GM23338 (cell line): ENCODE measurements at regions not wholly inside any gene's neighbourhood (a gene's known extent, or its start where the extent isn't known, plus 50 kb on each side); places are given as distances from the start of the nearest gene placed in this dataset.

Experiments
- ATAC-seq: fragments of 200-7000 bp; cut with Tn5 transposase; 3 replicates; pipeline ENCODE4 v1.9.1; 2020
- DNase-seq: peaks from one replicate; pipeline ENCODE4 v3.0.0-alpha.2; 2015; ENCODE audit warnings: low spot score
- H2AFZ ChIP-seq: fragments of 200-600 bp; sonication (generic); 2 replicates; pipeline ENCODE4 v1.8.0; 2016; ENCODE audit warnings: antibody characterized with exemption, mild to moderate bottlenecking, moderate library complexity
- H3F3A ChIP-seq: fragments of 200-600 bp; sonication (generic); replicated peaks from 2 replicates; pipeline ENCODE4 v1.8.0; 2017; ENCODE audit warnings: antibody characterized with exemption, mixed run types, low read depth
- H3K27ac ChIP-seq: fragments of 200-600 bp; sonication (generic); 2 replicates; pipeline ENCODE4 v1.6.1; 2016; ENCODE audit warnings: low read depth
- H3K27me3 ChIP-seq: fragments of 200-600 bp; sonication (generic); 2 replicates; pipeline ENCODE4 v1.8.0; 2016; ENCODE audit warnings: mild to moderate bottlenecking, mixed run types, moderate library complexity; ENCODE audit not compliant: insufficient read depth
- H3K36me3 ChIP-seq: fragments of 200-600 bp; sonication (generic); 2 replicates; pipeline ENCODE4 v1.8.0; 2016; ENCODE audit warnings: mild to moderate bottlenecking; ENCODE audit not compliant: insufficient read depth
- H3K4me1 ChIP-seq: fragments of 200-600 bp; sonication (generic); 2 replicates; pipeline ENCODE4 v1.8.0; 2016; ENCODE audit warnings: mild to moderate bottlenecking, moderate library complexity; ENCODE audit not compliant: insufficient read depth
- H3K4me2 ChIP-seq: fragments of 200-600 bp; sonication (generic); 2 replicates; pipeline ENCODE4 v1.7.1; 2017; ENCODE audit warnings: mixed run types
- H3K4me3 ChIP-seq: fragments of 200-600 bp; sonication (generic); 2 replicates; pipeline ENCODE4 v1.6.1; 2016; ENCODE audit warnings: mixed run types
- H3K79me2 ChIP-seq: fragments of 200-600 bp; sonication (generic); replicated peaks from 2 replicates; pipeline ENCODE4 v1.8.0; 2017; ENCODE audit warnings: mild to moderate bottlenecking; ENCODE audit not compliant: insufficient read depth
- H3K9me2 ChIP-seq: fragments of 200-600 bp; sonication (generic); 2 replicates; pipeline ENCODE4 v1.8.0; 2017; ENCODE audit not compliant: insufficient read depth
- H4K20me1 ChIP-seq: fragments of 200-600 bp; sonication (generic); replicated peaks from 2 replicates; pipeline ENCODE4 v1.8.0; 2017; ENCODE audit warnings: mild to moderate bottlenecking; ENCODE audit not compliant: insufficient read depth
- H3K27ac Mint-ChIP-seq: 2 replicates; pipeline ENCODE4 v1.8.0; 2020; ENCODE audit warnings: inconsistent platforms, mild to moderate bottlenecking, moderate library complexity, mixed read lengths
- H3K27me3 Mint-ChIP-seq: 3 replicates; pipeline ENCODE4 v1.8.0; 2022; ENCODE audit warnings: low read depth, mild to moderate bottlenecking, moderate library complexity, mixed read lengths, inconsistent platforms; ENCODE audit not compliant: insufficient read depth, poor library complexity
- H3K36me3 Mint-ChIP-seq: 3 replicates; pipeline ENCODE4 v1.8.0; 2021; ENCODE audit warnings: low read depth, mild to moderate bottlenecking, inconsistent platforms, moderate library complexity, mixed read lengths
- H3K4me1 Mint-ChIP-seq: 3 replicates; pipeline ENCODE4 v1.8.0; 2020; ENCODE audit warnings: mild to moderate bottlenecking, inconsistent platforms, mixed read lengths
- H3K4me3 Mint-ChIP-seq: 3 replicates; pipeline ENCODE4 v1.8.0; 2021; ENCODE audit warnings: moderate library complexity, mild to moderate bottlenecking, inconsistent platforms, mixed read lengths
- H3K9me3 Mint-ChIP-seq: 3 replicates; pipeline ENCODE4 v1.8.0; 2020; ENCODE audit warnings: moderate library complexity, mild to moderate bottlenecking, inconsistent platforms, mixed read lengths
- EZH2phosphoT487 ChIP-seq: fragments of 200-600 bp; sonication (generic); IDR thresholded peaks from one replicate; pipeline ENCODE4 v1.8.1; 2018; ENCODE audit warnings: antibody characterized with exemption; ENCODE audit not compliant: unreplicated experiment
- JUNB ChIP-seq: IDR thresholded peaks from one replicate; pipeline ENCODE4 v1.6.1; 2016; ENCODE audit warnings: antibody characterized with exemption; ENCODE audit not compliant: unreplicated experiment
- POLR2AphosphoS5 ChIP-seq: IDR thresholded peaks from 2 replicates; pipeline ENCODE4 v1.6.1; 2016; ENCODE audit warnings: antibody characterized with exemption, low read depth
- TF ChIP-seq, protein P1 (sequence below): fragments of 250-450 bp; sonication (Bioruptor Pico); IDR thresholded peaks from 2 replicates; pipeline ENCODE4 v1.5.0; 2020; ENCODE audit warnings: mild to moderate bottlenecking, moderate library complexity
- TF ChIP-seq, protein P2 (sequence below): IDR thresholded peaks from 2 replicates; pipeline ENCODE4 v1.6.1; 2016; ENCODE audit warnings: antibody characterized with exemption

DNA sequence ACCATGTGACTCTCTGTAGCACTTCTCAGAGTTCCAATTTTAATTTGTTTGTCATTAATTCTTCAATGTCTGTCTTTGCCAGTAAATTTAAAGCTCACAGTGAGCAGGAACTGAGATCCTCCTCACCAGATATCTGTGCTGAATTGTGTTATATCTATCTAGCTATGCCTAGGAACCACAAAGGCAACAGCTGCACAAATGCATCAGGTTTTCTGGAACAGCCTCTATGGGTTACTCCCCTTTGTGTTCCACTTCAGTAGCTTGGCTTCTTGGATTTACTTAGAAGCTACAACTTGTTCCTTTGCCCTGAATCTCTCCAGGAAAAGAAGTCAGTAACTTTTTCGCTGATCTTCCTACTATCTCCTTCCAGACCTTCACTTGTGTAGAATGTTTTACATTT is 1237.8 kb upstream of the ADGRL4 start (continued):
- TF ChIP-seq, protein P1, sequence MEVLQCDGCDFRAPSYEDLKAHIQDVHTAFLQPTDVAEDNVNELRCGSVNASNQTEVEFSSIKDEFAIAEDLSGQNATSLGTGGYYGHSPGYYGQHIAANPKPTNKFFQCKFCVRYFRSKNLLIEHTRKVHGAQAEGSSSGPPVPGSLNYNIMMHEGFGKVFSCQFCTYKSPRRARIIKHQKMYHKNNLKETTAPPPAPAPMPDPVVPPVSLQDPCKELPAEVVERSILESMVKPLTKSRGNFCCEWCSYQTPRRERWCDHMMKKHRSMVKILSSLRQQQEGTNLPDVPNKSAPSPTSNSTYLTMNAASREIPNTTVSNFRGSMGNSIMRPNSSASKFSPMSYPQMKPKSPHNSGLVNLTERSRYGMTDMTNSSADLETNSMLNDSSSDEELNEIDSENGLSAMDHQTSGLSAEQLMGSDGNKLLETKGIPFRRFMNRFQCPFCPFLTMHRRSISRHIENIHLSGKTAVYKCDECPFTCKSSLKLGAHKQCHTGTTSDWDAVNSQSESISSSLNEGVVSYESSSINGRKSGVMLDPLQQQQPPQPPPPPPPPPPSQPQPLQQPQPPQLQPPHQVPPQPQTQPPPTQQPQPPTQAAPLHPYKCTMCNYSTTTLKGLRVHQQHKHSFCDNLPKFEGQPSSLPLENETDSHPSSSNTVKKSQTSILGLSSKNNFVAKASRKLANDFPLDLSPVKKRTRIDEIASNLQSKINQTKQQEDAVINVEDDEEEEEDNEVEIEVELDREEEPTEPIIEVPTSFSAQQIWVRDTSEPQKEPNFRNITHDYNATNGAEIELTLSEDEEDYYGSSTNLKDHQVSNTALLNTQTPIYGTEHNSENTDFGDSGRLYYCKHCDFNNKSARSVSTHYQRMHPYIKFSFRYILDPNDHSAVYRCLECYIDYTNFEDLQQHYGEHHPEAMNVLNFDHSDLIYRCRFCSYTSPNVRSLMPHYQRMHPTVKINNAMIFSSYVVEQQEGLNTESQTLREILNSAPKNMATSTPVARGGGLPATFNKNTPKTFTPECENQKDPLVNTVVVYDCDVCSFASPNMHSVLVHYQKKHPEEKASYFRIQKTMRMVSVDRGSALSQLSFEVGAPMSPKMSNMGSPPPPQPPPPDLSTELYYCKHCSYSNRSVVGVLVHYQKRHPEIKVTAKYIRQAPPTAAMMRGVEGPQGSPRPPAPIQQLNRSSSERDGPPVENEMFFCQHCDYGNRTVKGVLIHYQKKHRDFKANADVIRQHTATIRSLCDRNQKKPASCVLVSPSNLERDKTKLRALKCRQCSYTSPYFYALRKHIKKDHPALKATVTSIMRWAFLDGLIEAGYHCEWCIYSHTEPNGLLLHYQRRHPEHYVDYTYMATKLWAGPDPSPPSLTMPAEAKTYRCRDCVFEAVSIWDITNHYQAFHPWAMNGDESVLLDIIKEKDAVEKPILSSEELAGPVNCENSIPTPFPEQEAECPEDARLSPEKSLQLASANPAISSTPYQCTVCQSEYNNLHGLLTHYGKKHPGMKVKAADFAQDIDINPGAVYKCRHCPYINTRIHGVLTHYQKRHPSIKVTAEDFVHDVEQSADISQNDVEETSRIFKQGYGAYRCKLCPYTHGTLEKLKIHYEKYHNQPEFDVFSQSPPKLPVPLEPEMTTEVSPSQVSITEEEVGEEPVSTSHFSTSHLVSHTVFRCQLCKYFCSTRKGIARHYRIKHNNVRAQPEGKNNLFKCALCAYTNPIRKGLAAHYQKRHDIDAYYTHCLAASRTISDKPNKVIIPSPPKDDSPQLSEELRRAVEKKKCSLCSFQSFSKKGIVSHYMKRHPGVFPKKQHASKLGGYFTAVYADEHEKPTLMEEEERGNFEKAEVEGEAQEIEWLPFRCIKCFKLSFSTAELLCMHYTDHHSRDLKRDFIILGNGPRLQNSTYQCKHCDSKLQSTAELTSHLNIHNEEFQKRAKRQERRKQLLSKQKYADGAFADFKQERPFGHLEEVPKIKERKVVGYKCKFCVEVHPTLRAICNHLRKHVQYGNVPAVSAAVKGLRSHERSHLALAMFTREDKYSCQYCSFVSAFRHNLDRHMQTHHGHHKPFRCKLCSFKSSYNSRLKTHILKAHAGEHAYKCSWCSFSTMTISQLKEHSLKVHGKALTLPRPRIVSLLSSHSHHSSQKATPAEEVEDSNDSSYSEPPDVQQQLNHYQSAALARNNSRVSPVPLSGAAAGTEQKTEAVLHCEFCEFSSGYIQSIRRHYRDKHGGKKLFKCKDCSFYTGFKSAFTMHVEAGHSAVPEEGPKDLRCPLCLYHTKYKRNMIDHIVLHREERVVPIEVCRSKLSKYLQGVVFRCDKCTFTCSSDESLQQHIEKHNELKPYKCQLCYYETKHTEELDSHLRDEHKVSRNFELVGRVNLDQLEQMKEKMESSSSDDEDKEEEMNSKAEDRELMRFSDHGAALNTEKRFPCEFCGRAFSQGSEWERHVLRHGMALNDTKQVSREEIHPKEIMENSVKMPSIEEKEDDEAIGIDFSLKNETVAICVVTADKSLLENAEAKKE (CRISPR knock-in tag), result no peak
- TF ChIP-seq EZH2phosphoT487 (no peak), JUNB (no peak), POLR2AphosphoS5 (no peak)
- TF ChIP-seq, protein P2, sequence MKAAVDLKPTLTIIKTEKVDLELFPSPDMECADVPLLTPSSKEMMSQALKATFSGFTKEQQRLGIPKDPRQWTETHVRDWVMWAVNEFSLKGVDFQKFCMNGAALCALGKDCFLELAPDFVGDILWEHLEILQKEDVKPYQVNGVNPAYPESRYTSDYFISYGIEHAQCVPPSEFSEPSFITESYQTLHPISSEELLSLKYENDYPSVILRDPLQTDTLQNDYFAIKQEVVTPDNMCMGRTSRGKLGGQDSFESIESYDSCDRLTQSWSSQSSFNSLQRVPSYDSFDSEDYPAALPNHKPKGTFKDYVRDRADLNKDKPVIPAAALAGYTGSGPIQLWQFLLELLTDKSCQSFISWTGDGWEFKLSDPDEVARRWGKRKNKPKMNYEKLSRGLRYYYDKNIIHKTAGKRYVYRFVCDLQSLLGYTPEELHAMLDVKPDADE, result no peak

DNA sequence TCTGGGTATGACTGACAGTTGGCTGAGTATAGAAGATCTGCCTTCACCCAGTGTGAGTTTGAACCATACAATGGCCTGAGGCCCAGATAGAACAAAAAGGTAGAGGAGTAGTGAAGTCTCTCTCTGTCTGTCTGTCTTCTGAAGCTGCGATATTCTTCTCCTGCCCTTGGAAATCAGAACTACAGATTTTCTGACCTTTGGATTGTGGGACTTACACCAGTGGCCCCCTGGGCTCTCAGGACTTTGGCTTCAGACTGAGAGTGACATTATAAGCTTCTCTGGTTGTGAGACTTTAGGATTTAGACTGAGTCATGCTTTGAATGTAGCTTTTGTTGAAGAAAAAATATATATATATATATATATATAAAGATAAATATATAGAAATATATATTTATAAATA is 1235.0 kb upstream of the ADGRL4 start:
- Mint-ChIP-seq H3K27ac (no peak overlapping the region), H3K4me3 (no peak overlapping the region)
- TF ChIP-seq, protein P1 (CRISPR knock-in tag), result no peak
- TF ChIP-seq, protein P2, result no peak

More for the DNA sequence above, 1235.0 kb upstream of the ADGRL4 start:
- Histone ChIP-seq H3K4me3 (no peak overlapping the region), H2AFZ (no peak overlapping the region), H3K4me2 (no peak overlapping the region), H3K27ac (no peak overlapping the region), H3K79me2 (no peaks in the 10 kb centered on the region), H3K27me3 (no peaks in the 10 kb centered on the region), H4K20me1 (no peaks in the 10 kb centered on the region), H3K9me2 (0 out of 2 replicates have a peak, but pooled peaks cover 3% of the 10 kb centered on the region), H3K36me3 (no peaks in the 10 kb centered on the region), H3K4me1 (no peaks in the 10 kb centered on the region), H3F3A (no peaks in the 10 kb centered on the region)
- ATAC-seq (no peak), DNase-seq (no peak)
- Mint-ChIP-seq H3K27me3 (peaks cover 4% of the 10 kb centered on the region), H3K9me3 (no peaks in the 10 kb centered on the region), H3K36me3 (no peaks in the 10 kb centered on the region), H3K4me1 (no peaks in the 10 kb centered on the region)
